ENCODE measurements at regions not wholly inside any gene's neighbourhood (a gene's known extent, or its start where the extent isn't known, plus 50 kb on each side); places are given as distances from the start of the nearest gene placed in this dataset.

DNA sequence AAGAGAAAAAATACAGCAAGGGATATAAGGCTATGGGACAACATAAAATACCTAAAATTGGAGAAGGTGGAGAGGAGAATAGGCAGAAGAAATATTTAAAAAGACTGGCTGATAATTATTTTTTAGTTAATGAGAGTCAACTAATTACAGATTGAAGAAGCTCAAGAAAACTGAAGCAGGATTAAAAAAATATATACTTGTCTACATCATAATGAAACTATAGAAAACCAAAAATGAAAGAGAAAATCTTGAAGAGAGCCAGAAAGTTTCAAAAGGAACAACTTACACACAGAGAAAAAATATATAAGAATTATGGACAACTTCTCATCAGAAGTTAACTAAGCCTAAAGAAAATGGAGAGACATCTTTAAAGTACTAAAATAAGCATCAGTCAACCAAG, 62.9 kb upstream of the APCDD1 start:
- Histone ChIP-seq H3K27me3 (ENCODE audit: insufficient read depth, low read depth) (no peaks in the 10 kb centered on the region), H3K9me2 (ENCODE audit: insufficient read depth) (no peaks in the 10 kb centered on the region), H3K4me2 (no peak overlapping the region), H4K20me1 (ENCODE audit: insufficient read depth) (no peaks in the 10 kb centered on the region), H3K79me2 (ENCODE audit: low read depth) (no peaks in the 10 kb centered on the region), H3K4me3 (no peak overlapping the region), H3K36me3 (ENCODE audit: low read depth) (no peaks in the 10 kb centered on the region), H3F3A (ENCODE audit: insufficient read depth, low read depth) (no peaks in the 10 kb centered on the region), H3K4me1 (replicated peaks; ENCODE audit: insufficient read depth) (no peaks in the 10 kb centered on the region), H3K9me3 (ENCODE audit: insufficient read depth, low read depth) (no peaks in the 10 kb centered on the region), H3K27ac (no peak overlapping the region), H2AFZ (no peak overlapping the region)
- DNase-seq, result no peak
- BruUV-seq (replicated peaks), result no TSS peak
- TF ChIP-seq, protein P1, sequence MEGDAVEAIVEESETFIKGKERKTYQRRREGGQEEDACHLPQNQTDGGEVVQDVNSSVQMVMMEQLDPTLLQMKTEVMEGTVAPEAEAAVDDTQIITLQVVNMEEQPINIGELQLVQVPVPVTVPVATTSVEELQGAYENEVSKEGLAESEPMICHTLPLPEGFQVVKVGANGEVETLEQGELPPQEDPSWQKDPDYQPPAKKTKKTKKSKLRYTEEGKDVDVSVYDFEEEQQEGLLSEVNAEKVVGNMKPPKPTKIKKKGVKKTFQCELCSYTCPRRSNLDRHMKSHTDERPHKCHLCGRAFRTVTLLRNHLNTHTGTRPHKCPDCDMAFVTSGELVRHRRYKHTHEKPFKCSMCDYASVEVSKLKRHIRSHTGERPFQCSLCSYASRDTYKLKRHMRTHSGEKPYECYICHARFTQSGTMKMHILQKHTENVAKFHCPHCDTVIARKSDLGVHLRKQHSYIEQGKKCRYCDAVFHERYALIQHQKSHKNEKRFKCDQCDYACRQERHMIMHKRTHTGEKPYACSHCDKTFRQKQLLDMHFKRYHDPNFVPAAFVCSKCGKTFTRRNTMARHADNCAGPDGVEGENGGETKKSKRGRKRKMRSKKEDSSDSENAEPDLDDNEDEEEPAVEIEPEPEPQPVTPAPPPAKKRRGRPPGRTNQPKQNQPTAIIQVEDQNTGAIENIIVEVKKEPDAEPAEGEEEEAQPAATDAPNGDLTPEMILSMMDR (conservative IDR thresholded peaks at IDR 0.05), result no peak
- no peak for TF ChIP-seq EZH2 (IDR thresholded peaks at IDR 0.05; ENCODE audit: low read depth)
- intact Hi-C loops (cut with micrococcal nuclease; ENCODE audit: unreplicated experiment), result no loop called here
- ChIA-PET POLR2A (ENCODE audit: unreplicated experiment) (no interaction called here), CTCF (no interaction called here)

DNA sequence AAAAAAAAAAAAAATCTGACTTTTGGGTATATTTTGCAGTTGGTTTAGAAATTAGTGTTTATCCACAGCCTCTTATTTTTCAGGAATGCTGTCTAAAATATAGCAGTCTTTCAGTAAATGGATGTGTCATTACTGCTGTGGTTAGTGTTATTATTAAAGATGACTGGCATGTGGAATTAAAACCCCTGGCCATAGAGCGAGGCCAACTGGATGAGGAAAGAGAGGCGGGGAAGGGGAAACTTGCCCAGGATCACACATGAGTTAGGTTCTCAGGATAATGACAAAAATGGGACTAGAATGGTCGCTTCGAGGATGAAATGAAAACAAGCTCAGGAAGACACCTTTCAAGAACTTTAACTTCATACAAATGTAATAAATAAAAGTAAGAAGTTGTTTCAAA, 57.4 kb upstream of the APCDD1 start:
- TF ChIP-seq EZH2 (IDR thresholded peaks at IDR 0.05; ENCODE audit: low read depth), result no peak
- H3K36me3 ChIP-seq (ENCODE audit: low read depth), result no peaks in the 10 kb centered on the region
- H3K9me3 ChIP-seq (ENCODE audit: insufficient read depth, low read depth), result no peaks in the 10 kb centered on the region
- ChIA-PET POLR2A (ENCODE audit: unreplicated experiment) (no interaction called here), CTCF (no interaction called here)
- no TSS peak for BruUV-seq (replicated peaks)
- no peaks in the 10 kb centered on the region for H3K9me2 ChIP-seq (ENCODE audit: insufficient read depth)
- intact Hi-C loops (cut with micrococcal nuclease; ENCODE audit: unreplicated experiment), result no loop called here
- H3K4me1 ChIP-seq (replicated peaks; ENCODE audit: insufficient read depth), result no peaks in the 10 kb centered on the region
- no peaks in the 10 kb centered on the region for H3K79me2 ChIP-seq (ENCODE audit: low read depth)
- H3K27ac ChIP-seq, result no peak overlapping the region
- H4K20me1 ChIP-seq (ENCODE audit: insufficient read depth), result no peaks in the 10 kb centered on the region
- DNase-seq, result no peak
- H3K27me3 ChIP-seq (ENCODE audit: insufficient read depth, low read depth), result no peaks in the 10 kb centered on the region
- H2AFZ ChIP-seq, result no peak overlapping the region
- H3K4me3 ChIP-seq, result no peak overlapping the region
- H3F3A ChIP-seq (ENCODE audit: insufficient read depth, low read depth), result no peaks in the 10 kb centered on the region
- no peak overlapping the region for H3K4me2 ChIP-seq

DNA sequence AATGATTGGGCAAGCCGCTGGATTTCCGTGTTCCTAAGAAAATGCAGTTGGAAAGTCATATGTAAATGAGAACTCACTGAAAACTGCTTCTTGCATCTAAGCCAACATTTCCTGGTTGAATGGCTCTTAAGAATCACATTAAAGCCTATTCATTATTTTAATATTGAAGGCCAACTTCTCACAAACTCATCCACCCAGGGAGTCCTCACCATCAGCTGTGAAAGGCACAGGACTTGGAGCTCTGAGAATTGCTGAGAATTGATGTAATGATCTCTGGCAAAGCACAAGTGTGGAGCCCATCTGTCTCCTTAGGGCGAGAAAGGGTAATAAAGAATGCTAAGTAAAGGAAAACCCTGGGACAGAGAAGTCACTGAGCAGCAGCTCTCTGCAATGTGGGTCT, 55.9 kb upstream of the APCDD1 start:
- DNase-seq, result no peak
- Histone ChIP-seq H3K4me1 (replicated peaks; ENCODE audit: insufficient read depth) (no peaks in the 10 kb centered on the region), H3F3A (ENCODE audit: insufficient read depth, low read depth) (no peaks in the 10 kb centered on the region), H3K9me2 (ENCODE audit: insufficient read depth) (no peaks in the 10 kb centered on the region), H3K27ac (no peak overlapping the region), H3K4me2 (no peak overlapping the region), H3K9me3 (ENCODE audit: insufficient read depth, low read depth) (no peaks in the 10 kb centered on the region), H3K27me3 (ENCODE audit: insufficient read depth, low read depth) (no peaks in the 10 kb centered on the region), H3K36me3 (ENCODE audit: low read depth) (no peaks in the 10 kb centered on the region), H3K79me2 (ENCODE audit: low read depth) (no peaks in the 10 kb centered on the region), H2AFZ (no peak overlapping the region), H4K20me1 (ENCODE audit: insufficient read depth) (no peaks in the 10 kb centered on the region), H3K4me3 (no peak overlapping the region)
- ChIA-PET POLR2A (ENCODE audit: unreplicated experiment) (no interaction called here), CTCF (no interaction called here)
- TF ChIP-seq EZH2 (IDR thresholded peaks at IDR 0.05; ENCODE audit: low read depth), result no peak
- TF ChIP-seq, protein P1 (conservative IDR thresholded peaks at IDR 0.05), result no peak
- no TSS peak for BruUV-seq (replicated peaks)
- intact Hi-C loops (cut with micrococcal nuclease; ENCODE audit: unreplicated experiment), result no loop called here

DNA sequence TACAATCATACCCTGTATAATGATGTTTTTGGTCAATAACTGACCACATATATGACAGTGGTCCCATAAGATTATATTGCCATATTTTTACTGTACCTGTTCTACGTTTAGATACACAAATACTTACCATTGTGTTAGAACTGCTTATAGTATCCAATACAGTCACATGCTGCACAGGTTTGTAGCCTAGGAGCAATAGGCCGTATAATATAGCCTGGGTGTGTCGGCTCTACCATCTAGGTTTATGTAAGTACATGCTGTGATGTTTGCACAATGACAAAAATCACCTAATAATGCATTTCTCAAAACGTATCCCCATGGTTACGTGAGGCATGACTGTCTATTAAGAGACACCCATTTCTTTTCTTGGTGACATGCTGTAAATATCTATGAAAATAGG, 55.0 kb upstream of the APCDD1 start:
- no TSS peak for BruUV-seq (replicated peaks)
- no peak overlapping the region for H3K27ac ChIP-seq
- H3F3A ChIP-seq (ENCODE audit: insufficient read depth, low read depth), result no peaks in the 10 kb centered on the region
- CTCF ChIA-PET, result no interaction called here
- no peaks in the 10 kb centered on the region for H3K4me1 ChIP-seq (replicated peaks; ENCODE audit: insufficient read depth)
- no peaks in the 10 kb centered on the region for H4K20me1 ChIP-seq (ENCODE audit: insufficient read depth)
- POLR2A ChIA-PET (ENCODE audit: unreplicated experiment), result no interaction called here
- no peaks in the 10 kb centered on the region for H3K36me3 ChIP-seq (ENCODE audit: low read depth)
- no peaks in the 10 kb centered on the region for H3K79me2 ChIP-seq (ENCODE audit: low read depth)
- no peak overlapping the region for H2AFZ ChIP-seq
- no peaks in the 10 kb centered on the region for H3K9me3 ChIP-seq (ENCODE audit: insufficient read depth, low read depth)
- H3K27me3 ChIP-seq (ENCODE audit: insufficient read depth, low read depth), result no peaks in the 10 kb centered on the region
- no peaks in the 10 kb centered on the region for H3K9me2 ChIP-seq (ENCODE audit: insufficient read depth)
- no peak overlapping the region for H3K4me3 ChIP-seq
- intact Hi-C loops (cut with micrococcal nuclease; ENCODE audit: unreplicated experiment), result no loop called here
- no peak for TF ChIP-seq EZH2 (IDR thresholded peaks at IDR 0.05; ENCODE audit: low read depth)
- TF ChIP-seq, protein P1 (conservative IDR thresholded peaks at IDR 0.05), result no peak
- DNase-seq, result no peak
- H3K4me2 ChIP-seq, result no peak overlapping the region
